ENCODE measurements at regions not wholly inside any gene's neighbourhood (a gene's known extent, or its start where the extent isn't known, plus 50 kb on each side); places are given as distances from the start of the nearest gene placed in this dataset.
"Not testable (repeated sequence)": the region's sequence is repeated elsewhere in the genome, so short reads cannot be mapped to it uniquely, and the experiment has no call there.

DNA sequence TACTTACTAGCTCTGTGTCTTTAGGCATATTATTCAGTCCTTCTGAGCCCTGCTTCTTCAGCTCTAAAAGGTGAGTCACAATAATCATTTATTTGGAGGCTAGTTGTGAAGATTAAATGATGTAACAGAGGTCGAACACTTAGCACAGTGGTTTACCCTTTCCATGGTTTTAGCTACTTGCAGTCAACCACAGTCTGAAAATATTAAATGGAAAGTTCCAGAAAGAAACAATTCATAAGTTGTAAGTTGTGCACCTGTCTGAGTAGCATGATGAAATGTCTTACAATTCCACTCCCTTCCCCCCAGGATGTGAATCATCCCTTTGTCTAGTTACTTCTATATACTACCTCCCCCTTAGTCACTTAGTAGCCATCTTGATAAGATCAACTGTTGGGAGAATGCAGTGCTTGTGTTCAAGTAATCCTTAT, 217.6 kb upstream of the THUMPD2 start:
- DNase-seq: no peak

DNA sequence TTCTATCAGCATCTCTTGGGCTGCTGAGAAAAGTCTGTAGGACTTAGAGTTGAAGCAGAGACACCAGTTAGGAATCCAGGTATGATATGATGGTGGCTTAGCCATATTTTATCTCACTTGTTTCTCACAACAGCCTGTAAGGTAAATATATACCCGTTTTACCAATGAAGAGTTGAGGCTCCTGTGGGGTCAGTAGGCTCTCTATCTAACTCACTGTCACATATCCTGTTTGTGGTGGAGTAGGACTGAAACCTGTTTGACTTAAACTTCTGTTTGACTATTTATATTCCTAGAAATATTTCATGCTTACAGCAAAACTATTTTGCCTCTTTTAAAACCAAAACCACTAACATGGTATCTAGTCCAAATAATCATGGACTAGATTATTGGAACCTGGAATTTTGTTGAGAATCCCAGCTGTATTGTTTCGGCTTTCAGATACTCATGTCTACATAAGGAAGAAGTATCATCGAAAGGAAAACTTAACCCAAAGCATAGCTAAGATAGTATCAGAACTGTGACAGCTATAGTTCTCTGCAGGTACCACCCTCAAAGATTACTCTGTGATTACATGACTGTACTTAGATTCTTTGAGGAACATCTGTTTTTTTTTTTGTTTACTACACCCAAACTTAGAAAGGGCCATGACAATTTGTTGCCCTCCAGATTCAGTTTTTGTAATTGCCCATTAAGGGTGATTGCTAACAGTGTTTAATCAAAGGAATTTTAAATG, 216.1 kb upstream of the THUMPD2 start:
- DNase-seq: no peak

DNA sequence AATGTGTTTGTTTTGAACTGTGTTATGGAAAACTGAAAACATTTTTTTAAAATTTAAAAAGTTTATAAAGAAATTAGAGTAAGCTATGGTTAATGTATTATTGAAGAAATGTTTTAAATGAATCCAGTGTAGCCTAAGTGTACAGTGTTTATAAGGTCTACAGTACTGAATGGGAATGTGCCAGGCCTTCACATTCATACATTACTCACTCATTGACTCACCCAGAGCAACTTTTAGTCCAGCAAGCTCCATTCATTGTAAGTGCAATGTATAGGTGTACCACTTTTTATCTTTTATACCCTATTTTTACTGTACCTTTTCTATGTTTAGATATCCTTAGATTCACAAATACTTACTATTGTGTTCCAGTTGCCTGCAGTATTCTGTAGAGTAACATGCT, 215.1 kb upstream of the THUMPD2 start:
- no peak for DNase-seq

DNA sequence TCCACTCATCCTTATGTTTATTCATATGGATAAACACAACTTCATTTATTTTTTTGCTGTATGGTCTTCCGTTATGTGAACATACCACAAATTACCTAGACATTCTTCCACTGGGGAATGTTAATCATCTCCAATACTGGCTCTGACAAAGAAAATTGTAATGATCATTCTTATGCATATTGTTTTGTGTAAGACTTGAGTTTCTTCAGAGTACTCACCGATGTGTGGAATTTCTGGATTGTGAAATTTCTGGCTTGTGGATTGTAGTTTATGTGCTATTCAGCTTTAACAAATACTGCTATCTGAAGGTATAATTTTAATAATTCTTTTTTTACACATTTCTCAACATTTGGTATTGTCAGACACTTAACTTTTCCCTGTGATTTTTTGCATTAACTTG, 212.2 kb upstream of the THUMPD2 start:
- DNase-seq: no peak

- no peak for DNase-seq
These were observed 211.4 kb upstream of the THUMPD2 start for GRCh38 chr2:39990335-39990900.

DNA sequence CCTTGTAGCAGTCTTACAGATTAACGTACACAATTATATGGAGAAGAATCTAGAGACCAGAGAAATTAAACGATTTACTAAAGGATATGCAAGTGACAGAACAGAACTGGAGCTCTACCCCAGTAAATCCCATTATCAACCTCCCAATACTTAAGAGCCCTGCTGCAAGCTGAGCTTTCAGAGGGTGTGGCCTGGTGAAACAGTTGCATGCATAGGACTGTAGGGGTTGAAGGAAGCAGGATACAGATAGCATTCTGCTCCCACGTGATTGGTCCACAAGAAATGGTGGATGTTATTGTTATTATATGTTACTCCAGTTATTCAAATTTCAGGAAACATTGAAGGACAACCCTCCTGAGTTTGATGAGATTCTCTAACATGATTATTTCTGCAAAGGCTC, 210.8 kb upstream of the THUMPD2 start:
- DNase-seq: no peak

DNA sequence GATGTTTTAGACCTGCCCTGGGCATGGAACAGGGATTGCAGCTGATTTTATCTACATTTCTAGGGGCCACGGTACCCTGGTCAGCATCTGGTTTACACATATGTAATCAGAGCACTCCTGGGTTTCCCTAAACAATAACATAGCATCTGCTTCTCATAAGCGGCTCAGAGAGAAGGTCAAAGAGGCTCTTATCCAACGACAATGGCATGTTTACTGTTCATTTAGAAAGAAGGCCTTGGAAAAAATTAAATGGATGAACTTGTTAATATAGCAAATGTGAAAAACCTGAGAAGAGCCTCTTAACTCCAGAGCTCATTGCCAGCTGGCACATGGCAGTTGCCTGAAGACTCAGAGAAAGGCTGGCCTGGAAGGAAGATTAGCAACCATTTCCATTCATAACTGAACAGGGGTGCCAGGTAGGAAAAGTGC, 202.8 kb upstream of the THUMPD2 start:
- DNase-seq: no peak

GRCh38 chr2:39975476-39976020, 196.5 kb upstream of the THUMPD2 start:
- DNase-seq: no peak

DNA sequence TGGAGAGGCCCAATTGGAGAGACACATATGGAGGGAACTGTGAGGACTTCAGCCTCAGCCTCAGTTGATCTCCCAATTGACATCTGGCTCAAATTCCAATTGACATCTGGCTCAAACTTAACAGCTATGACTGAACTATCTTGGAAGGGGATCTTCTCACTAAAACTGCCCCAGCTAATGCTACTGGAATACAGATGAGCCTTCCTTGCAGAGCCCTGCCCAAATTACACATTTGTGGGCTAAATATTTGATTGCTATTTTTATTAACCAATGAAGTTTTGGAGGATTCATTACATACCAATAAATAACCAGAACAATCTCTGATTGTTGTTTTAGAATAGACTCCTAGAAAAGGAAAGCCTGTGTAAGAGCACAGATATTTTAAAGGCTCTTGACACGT, 189.0 kb upstream of the THUMPD2 start:
- DNase-seq: no peak

DNA sequence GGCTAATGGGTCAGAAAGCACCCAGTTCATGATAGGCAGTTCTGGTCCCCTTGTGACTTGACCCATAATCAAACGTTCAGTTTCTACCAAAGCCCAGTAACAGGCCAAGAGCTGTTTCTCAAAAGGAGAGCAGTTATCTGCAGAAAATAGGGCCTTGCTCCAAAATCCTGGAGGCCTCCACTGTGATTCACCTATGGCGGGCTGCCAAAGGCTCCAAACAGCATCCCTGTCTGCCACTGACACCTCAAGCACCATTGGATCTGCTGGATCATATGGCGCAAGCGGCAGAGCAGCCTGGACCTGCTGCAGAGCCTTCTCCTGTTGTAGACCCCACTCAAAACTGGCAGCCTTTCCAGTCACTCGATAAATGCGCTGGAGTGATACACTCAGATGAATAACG, 181.6 kb upstream of the THUMPD2 start:
- DNase-seq: not testable (repeated sequence)

DNA sequence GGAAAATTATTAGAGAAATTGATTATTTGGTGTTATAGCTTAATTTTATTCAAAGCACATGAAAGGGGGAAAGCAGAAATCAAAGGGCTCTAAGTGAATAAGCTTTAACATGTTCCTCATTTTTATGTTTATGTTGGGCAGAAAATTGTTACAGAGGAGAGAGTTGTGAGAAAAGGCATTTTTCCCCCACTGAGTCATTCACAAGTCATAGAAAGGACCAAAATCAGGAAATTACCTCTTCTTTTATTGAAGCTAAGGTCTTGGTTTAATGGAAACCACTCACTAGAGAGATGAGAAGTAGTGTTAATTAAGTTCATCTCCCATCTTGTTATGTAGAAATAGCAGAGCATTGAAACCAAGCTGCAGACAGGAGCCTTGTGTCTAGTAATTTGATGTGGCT, 175.3 kb upstream of the THUMPD2 start:
- DNase-seq: no peak

DNA sequence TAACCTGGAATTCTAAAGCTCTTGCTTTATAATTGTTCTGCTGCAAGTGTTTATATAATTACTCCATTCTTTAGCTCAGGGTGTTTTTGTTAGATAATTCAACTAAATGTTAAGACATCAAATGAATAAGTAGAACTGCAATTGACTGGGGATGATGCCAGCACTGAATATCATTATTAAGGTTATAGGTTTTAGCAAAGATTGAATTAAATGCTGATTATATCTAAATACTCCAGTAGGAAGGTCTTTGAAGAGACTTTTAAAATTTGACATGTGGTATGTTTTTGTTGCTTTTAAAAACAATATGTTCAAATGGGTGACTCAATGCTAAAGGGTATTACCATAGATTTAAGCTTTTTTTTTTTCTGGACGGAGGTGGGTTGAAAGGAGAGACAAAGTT, 170.1 kb upstream of the THUMPD2 start:
- no peak for DNase-seq

GRCh38 chr2:39948016-39948719, 169.1 kb upstream of the THUMPD2 start:
- no peak for DNase-seq

DNA sequence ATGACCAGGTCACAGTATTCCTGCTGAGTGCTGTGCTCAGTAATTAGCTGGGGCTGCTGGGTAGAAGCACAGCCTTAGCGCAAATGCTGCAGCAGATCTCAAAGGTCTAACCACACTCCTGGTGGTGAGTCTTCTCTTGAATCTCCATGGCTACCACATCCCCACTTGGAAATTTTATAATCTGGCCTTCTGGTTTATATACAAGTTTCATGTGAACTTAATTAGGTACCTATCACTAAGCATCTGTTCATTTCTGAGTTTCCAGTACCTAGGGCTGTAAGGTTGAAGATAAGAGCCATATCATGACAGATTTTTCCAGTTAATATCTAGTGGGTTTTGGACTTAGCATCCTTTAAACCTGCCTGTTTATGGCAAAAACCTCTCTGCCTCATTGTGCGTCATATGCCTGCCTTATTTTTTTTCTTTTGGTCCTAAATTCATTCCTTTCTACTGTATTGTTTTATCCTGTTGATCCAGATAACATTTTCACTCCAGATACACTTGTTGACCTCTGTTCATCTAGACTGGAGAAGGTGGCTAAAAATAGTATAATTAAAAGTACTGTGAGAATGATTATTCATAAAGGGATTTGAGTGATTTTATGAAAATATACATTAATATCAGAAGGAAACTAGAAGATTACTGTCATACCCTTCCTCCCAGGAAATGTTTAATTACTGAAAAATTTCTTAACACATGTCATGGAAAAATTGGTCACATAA, 168.4 kb upstream of the THUMPD2 start:
- DNase-seq: no peak

GRCh38 chr2:39942950-39943349, 163.9 kb upstream of the THUMPD2 start:
- DNase-seq: no peak

DNA sequence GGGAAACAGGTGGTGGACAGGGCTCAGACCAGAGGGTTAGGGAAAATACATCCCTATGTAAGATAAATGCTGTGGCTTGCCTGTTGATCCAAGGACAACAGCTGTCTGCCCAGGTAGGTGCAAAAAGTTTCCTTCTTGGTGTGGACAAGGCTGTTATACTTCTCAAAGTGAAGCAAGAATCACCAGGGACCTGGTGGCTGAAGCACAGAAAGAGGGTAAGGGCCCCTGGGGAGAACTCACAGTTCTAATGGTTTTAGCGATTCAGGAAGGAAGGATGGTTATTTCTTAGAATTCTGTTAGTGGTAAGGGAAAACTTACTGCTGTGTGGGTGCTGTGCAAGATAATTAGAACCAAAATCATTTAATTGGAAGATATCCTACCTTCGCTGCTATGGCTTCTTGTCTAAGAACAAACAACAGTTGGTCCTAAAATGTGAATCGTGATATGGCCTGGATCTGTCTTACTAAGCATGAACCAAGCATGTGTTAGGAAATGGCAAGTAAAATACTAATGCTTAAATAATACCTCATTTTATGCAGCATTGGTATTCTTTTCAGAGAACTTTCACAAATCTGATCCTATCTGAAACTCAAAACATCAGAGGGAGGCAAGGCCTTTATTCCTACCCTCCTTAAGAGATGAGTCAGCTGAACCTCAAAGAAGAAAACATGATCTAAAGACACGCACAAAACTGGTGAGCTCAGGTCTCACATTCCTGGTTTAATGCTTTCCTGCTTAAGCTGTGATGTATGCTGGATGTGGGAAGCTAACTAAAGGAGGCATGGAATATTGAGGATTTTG, 159.2 kb upstream of the THUMPD2 start:
- no peak for DNase-seq

GRCh38 chr2:39937621-39938020, 158.6 kb upstream of the THUMPD2 start:
- no peak for DNase-seq

- DNase-seq: no peak
These were observed 155.8 kb upstream of the THUMPD2 start for GRCh38 chr2:39934851-39935250.

DNA sequence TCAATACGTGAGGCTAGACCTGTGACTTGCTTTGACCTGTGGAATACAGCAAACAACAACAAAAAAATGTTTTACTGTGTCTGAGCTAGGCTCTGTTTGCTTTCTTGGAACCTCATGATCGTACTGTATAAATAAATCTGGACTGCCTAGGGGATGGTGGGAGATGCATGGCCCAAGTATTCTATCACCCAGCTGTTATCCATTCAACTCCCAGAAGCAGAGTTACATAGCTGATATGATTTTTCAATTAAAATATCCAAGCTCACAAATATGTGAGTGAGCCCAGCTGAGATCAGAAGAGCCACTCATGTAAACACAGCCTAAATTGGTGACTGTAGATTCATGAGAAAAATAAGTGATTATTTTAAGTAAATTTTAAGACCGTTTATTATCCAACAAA, 154.1 kb upstream of the THUMPD2 start:
- DNase-seq: no peak

- DNase-seq: no peak
These were observed 153.1 kb upstream of the THUMPD2 start for GRCh38 chr2:39932198-39932597.

DNA sequence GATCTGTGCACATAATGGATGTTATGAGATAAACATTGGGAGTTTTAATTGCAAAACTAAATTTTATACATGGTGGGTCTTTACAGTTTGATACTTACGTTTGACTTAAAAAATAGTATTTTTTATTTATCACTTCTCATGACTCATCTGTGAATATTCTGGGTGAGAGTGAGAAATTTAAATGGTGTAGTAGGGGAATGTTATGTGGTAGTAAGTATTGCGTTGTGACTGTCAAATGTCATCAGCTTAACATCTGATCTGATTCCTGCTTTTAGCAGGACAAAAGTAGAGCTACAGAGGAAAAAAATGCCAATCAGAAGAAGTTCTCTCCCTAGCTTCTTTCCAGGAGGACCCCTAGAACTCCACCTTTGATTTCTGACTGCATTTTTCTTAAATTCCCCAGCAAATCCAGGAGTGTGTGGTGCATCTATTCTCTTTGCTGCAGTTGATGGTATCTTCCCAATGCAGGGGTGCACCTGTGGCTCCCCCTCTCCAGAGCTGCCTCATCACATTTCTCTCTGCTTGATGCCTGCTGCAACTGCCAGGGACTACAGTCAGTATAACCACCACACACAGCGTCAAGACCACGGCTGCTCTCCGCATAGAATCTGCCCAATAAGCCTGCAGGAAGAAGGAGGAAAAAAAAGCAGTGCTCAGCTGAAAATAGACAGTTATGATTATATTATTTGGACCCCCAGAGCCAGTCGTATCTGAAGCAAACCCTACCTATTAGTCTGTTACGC, 151.3 kb upstream of the THUMPD2 start:
- no peak for DNase-seq

DNA sequence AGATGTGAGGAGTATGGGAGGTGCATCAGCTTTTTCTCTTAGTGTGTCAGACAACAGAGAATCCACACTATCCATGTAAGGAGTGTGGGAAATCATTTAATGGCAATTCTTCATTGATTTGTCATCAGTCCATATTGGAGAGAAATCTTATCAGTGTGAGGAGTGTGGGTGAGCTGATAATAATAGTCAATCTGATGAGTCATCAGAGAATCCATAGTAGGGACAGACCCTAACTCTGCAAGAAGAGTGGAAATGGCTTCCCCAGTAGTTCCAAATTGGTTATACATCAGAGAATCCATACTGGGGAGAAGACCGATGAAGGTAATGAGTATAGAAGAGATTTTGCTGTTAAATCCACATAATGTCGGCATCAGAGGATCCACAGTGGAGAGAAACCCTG, 150.5 kb upstream of the THUMPD2 start:
- no peak for DNase-seq
